B cell (primary cell): ENCODE measurements at regions not wholly inside any gene's neighbourhood (a gene's known extent, or its start where the extent isn't known, plus 50 kb on each side); places are given as distances from the start of the nearest gene placed in this dataset.

Experiments
- ATAC-seq: fragments of 200-7000 bp; cut with Tn5 transposase; one replicate; pipeline ENCODE4 v1.10.0; 2021; ENCODE audit warnings: low read depth, mild to moderate bottlenecking, moderate number of reproducible peaks, moderate library complexity
- CTCF ChIA-PET: fragments of 350-600 bp; sonication (Branson Sonifier 250); formaldehyde crosslinking; loops from one replicate; lab custom pipeline; 2021; ENCODE audit warnings: antibody characterized with exemption, inconsistent platforms; lab: Charles Lee
- POLR2A ChIA-PET: fragments of 350-600 bp; sonication (Branson Sonifier 250); formaldehyde crosslinking; loops from one replicate; lab custom pipeline; 2021; ENCODE audit warnings: antibody characterized with exemption; lab: Charles Lee
- DNase-seq: peaks from one replicate; pipeline ENCODE4 v3.0.0; 2013
- H2AFZ ChIP-seq: 2 replicates; pipeline ENCODE4 v1.6.1; 2012; ENCODE audit warnings: mild to moderate bottlenecking, low read depth, low read length; ENCODE audit not compliant: insufficient read depth, poor library complexity, severe bottlenecking
- H3K27ac ChIP-seq, 2 donors: 1 replicate in 1 of 2; 2 replicates in 1 of 2; pipeline ENCODE4 v1.5.1; 2012 to 2013; ENCODE audit warnings: low read length in 2 of 2, mild to moderate bottlenecking in 2 of 2, moderate library complexity in 1 of 2
- H3K27me3 ChIP-seq, 4 experiments: fragments of 200-600 bp in 1 of 4; sonication (generic) in 1 of 4; replicated peaks in 1 of 4; 1 replicate in 2 of 4; 2 replicates in 2 of 4; pipeline versions ENCODE4 v1.6.1 to v1.7.0; 2013 to 2016; ENCODE audit warnings: low read length in 3 of 4, mild to moderate bottlenecking in 2 of 4, mixed read lengths in 1 of 4, moderate library complexity in 1 of 4; ENCODE audit not compliant: insufficient read depth in 4 of 4, control insufficient read depth in 3 of 4; ENCODE audit errors: control extremely low read depth in 1 of 4
- H3K36me3 ChIP-seq, 2 experiments: replicated peaks in 1 of 2; 1 replicate in 1 of 2; 2 replicates in 1 of 2; pipeline versions ENCODE4 v1.6.1 to v1.7.1; 2013; ENCODE audit warnings: low read length in 1 of 2; ENCODE audit not compliant: insufficient read depth in 2 of 2, control insufficient read depth in 1 of 2; ENCODE audit errors: control extremely low read depth in 1 of 2, extremely low read depth in 1 of 2
- H3K4me1 ChIP-seq, 2 donors: fragments of 200-600 bp in 1 of 2; sonication (generic) in 1 of 2; 1 replicate in 1 of 2; 2 replicates in 1 of 2; pipeline versions ENCODE4 v1.5.1 to v1.6.1; 2013 to 2017; ENCODE audit warnings: low read length in 2 of 2; ENCODE audit not compliant: control insufficient read depth in 2 of 2, insufficient read depth in 2 of 2
- H3K4me2 ChIP-seq: replicated peaks from 2 replicates; pipeline ENCODE3; 2012; ENCODE audit warnings: mild to moderate bottlenecking, low read depth, low read length; ENCODE audit not compliant: poor library complexity, severe bottlenecking
- H3K4me3 ChIP-seq, 5 experiments: fragments of 200-600 bp in 1 of 5; sonication (generic) in 1 of 5; 1 replicate in 3 of 5; 2 replicates in 2 of 5; pipeline versions ENCODE4 v1.5.1 to v1.7.0; 2011 to 2016; ENCODE audit warnings: low read length in 4 of 5, mild to moderate bottlenecking in 4 of 5, low read depth in 2 of 5, control low read depth in 1 of 5, moderate library complexity in 1 of 5; ENCODE audit not compliant: insufficient read depth in 1 of 5; ENCODE audit errors: control extremely low read depth in 1 of 5, extremely low read depth in 1 of 5
- H3K79me2 ChIP-seq: fragments of 200-600 bp; sonication (generic); one replicate; pipeline ENCODE4 v1.6.0; 2016; ENCODE audit warnings: low read length; ENCODE audit not compliant: control insufficient read depth, insufficient read depth
- H3K9ac ChIP-seq: fragments of 200-600 bp; sonication (generic); 2 replicates; pipeline ENCODE4 v1.6.1; 2017; ENCODE audit warnings: mild to moderate bottlenecking, low read length, moderate library complexity
- H3K9me3 ChIP-seq, 3 donors: one replicate each; pipeline versions ENCODE4 v1.6.1 to v1.7.1; 2013; ENCODE audit warnings: low read length in 2 of 3; ENCODE audit not compliant: control insufficient read depth in 2 of 3, insufficient read depth in 1 of 3; ENCODE audit errors: control extremely low read depth in 1 of 3
- H4K20me1 ChIP-seq: 2 replicates; pipeline ENCODE4 v1.6.0; 2012; ENCODE audit warnings: mild to moderate bottlenecking, low read length; ENCODE audit not compliant: insufficient read depth, control insufficient read depth, poor library complexity, severe bottlenecking
- H3K27ac Mint-ChIP-seq: one replicate; pipeline ENCODE4 v1.8.0; 2021; ENCODE audit warnings: mixed read lengths
- H3K27me3 Mint-ChIP-seq: one replicate; pipeline ENCODE4 v1.8.0; 2021; ENCODE audit warnings: mixed read lengths
- H3K4me1 Mint-ChIP-seq: one replicate; pipeline ENCODE4 v1.8.0; 2021; ENCODE audit warnings: mixed read lengths
- H3K4me3 Mint-ChIP-seq: one replicate; pipeline ENCODE4 v1.8.0; 2021; ENCODE audit warnings: mixed read lengths
- H3K9me3 Mint-ChIP-seq: one replicate; pipeline ENCODE4 v1.8.0; 2022; ENCODE audit warnings: mixed read lengths; ENCODE audit not compliant: insufficient read depth
- EZH2 ChIP-seq: IDR thresholded peaks from 2 replicates; pipeline ENCODE4 v1.6.1; 2012; ENCODE audit warnings: borderline replicate concordance, low read depth, mild to moderate bottlenecking, moderate library complexity, low read length; ENCODE audit not compliant: insufficient read depth, poor library complexity, severe bottlenecking
- WGBS: methylation state at CpG from one replicate; pipeline ENCODE4 v1.1.5; 2013; ENCODE audit warnings: missing lambda C conversion rate; ENCODE audit not compliant: insufficient coverage; 5-methylcytosine and 5-hydroxymethylcytosine counted together
- intact Hi-C: fragments of 100-400 bp; cut with micrococcal nuclease; formaldehyde crosslinking; loops from one replicate; pipeline ENCODE4 v1.10.0; 2022
- TF ChIP-seq, protein P1 (sequence below): fragments of 200-600 bp; IDR thresholded peaks from one replicate; pipeline ENCODE4 v1.8.0; 2022; ENCODE audit warnings: antibody characterized with exemption, mild to moderate bottlenecking

DNA sequence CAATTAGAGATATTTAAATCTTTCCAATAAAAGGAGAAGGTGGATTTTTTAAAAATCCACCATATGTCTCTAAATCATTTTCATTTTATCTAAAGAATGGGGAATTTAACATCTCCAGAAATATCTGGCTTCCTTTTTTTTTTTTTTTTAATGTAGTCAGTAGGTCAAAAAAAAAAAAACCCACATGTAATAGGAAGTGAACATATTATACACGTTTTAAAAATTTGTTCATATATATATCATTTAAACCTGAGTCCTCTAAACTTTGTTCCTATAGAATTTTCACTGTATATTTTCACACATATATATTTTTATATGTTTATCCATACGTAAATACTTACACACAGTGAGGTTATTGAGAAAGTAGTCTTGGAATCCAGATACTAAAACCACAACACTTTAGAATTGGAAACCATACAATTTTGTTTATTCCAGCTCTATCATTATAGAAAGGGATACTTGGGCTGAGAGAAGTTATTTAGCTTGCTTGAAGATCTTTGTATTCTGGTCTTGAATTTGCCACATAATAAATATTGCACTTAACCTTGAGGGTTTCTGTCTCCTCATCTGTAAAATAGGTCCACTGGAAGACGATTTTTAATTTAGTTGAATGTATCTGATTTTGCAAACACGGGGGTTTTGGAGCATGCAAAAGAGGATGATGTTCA lies 62.1 kb upstream of the ZNF217 start:
- Mint-ChIP-seq H3K4me1 (peaks cover 68% of the 10 kb centered on the region), H3K9me3 (no peaks in the 10 kb centered on the region), H3K27ac (peak overlapping the region; percentile 79), H3K27me3 (no peaks in the 10 kb centered on the region), H3K4me3 (peak overlapping the region; percentile 80)
- H3K27ac ChIP-seq: peak overlapping the region; percentile 64 to 80
- no peak for DNase-seq
- H3K9me3 ChIP-seq: no peaks in the 10 kb centered on the region
- no peaks in the 10 kb centered on the region for H3K36me3 ChIP-seq
- peaks cover 61 to 69% of the 10 kb centered on the region in 2 donors for H3K4me1 ChIP-seq
- ATAC-seq: no peak
- ChIA-PET CTCF (interaction anchor here (1.0 to 1.3 kb wide), 2 partner anchors 37 to 76 kb away, joined by 3 read pairs; no protein-coding TSS in a partner anchor), POLR2A (no interaction called here)
- peak overlapping the region in 2 of 5 experiments; percentile 23 to 53 for H3K4me3 ChIP-seq
- no peaks in the 10 kb centered on the region for H4K20me1 ChIP-seq
- no peaks in the 10 kb centered on the region for H3K79me2 ChIP-seq
- H3K4me2 ChIP-seq: peak overlapping the region; percentile 68
- peak overlapping the region; percentile 49 for H3K9ac ChIP-seq
- H2AFZ ChIP-seq: peak overlapping the region; percentile 44
- intact Hi-C loops: loop anchor here (1.0 to 5.0 kb wide), 3 partner anchors 12 to 212 kb away; no protein-coding TSS in a partner anchor
- WGBS: 67% methylated on average over 1 of the region's 4 CpGs
- H3K27me3 ChIP-seq: no peaks in the 10 kb centered on the region
- TF ChIP-seq, protein P1, sequence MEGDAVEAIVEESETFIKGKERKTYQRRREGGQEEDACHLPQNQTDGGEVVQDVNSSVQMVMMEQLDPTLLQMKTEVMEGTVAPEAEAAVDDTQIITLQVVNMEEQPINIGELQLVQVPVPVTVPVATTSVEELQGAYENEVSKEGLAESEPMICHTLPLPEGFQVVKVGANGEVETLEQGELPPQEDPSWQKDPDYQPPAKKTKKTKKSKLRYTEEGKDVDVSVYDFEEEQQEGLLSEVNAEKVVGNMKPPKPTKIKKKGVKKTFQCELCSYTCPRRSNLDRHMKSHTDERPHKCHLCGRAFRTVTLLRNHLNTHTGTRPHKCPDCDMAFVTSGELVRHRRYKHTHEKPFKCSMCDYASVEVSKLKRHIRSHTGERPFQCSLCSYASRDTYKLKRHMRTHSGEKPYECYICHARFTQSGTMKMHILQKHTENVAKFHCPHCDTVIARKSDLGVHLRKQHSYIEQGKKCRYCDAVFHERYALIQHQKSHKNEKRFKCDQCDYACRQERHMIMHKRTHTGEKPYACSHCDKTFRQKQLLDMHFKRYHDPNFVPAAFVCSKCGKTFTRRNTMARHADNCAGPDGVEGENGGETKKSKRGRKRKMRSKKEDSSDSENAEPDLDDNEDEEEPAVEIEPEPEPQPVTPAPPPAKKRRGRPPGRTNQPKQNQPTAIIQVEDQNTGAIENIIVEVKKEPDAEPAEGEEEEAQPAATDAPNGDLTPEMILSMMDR: no peak
- TF ChIP-seq EZH2: no peak
